ENCODE measurements at regions not wholly inside any gene's neighbourhood (a gene's known extent, or its start where the extent isn't known, plus 50 kb on each side); places are given as distances from the start of the nearest gene placed in this dataset.

DNA sequence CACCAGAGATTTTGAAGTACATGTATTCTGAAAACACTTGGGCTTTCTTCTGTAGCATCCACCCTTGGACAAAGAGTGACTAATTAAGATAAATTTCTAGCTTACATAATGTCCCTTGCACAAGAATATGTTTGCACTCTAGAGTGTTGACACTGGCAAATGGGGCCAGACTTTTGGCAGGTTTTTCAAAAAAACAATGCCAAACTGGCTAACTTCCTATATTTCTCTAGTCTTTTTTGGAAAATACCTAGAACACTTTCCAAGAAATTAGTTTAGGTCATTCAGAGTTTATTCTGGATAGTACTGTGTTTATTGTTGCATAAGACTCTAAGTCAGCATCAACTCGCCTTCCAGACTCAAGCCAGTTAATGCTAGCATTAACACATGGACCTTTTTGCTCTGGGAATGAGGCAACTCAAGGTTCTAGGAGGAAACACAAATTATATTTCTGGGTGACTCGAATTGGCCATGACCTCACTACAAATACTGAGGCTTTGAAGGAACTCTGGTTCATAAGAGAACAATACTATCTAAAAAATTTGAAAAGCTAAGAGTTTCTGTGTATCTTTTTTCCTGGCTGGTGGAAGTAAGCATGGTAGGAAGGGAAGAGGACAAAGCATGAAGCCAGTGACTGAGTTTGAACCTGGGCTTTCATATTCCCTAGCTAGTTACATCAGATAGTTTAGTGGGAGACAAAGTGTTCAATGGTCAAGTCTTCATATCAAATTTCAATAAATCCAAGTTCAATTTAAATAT, 101.6 kb downstream of the NREP start (continued):
- TF ChIP-seq GABPA (IDR thresholded peaks at IDR 0.05 in 1 of 2, conservative IDR thresholded peaks at IDR 0.05 in 1 of 2) (no peak), RXRA (IDR thresholded peaks at IDR 0.05) (peak; percentile 96 to 98), FOXA2 (IDR thresholded peaks at IDR 0.05) (peak; percentile 90), RAD21 (IDR thresholded peaks at IDR 0.05) (peak; percentile 62 to 64), FOXA1 (IDR thresholded peaks at IDR 0.05) (peak; percentile 50), SP1 (IDR thresholded peaks at IDR 0.05) (peak; percentile 83), HNF4A (conservative IDR thresholded peaks at IDR 0.05) (peak; percentile 85 to 87), EGR1 (IDR thresholded peaks at IDR 0.05; ENCODE audit: low read depth in 2 of 2) (peak in 1 of 2 donors; percentile 76), TAF1 (conservative IDR thresholded peaks at IDR 0.05) (no peak)
- TF ChIP-seq, protein P1, sequence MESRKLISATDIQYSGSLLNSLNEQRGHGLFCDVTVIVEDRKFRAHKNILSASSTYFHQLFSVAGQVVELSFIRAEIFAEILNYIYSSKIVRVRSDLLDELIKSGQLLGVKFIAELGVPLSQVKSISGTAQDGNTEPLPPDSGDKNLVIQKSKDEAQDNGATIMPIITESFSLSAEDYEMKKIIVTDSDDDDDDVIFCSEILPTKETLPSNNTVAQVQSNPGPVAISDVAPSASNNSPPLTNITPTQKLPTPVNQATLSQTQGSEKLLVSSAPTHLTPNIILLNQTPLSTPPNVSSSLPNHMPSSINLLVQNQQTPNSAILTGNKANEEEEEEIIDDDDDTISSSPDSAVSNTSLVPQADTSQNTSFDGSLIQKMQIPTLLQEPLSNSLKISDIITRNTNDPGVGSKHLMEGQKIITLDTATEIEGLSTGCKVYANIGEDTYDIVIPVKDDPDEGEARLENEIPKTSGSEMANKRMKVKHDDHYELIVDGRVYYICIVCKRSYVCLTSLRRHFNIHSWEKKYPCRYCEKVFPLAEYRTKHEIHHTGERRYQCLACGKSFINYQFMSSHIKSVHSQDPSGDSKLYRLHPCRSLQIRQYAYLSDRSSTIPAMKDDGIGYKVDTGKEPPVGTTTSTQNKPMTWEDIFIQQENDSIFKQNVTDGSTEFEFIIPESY (IDR thresholded peaks at IDR 0.05): peak; percentile 93

DNA sequence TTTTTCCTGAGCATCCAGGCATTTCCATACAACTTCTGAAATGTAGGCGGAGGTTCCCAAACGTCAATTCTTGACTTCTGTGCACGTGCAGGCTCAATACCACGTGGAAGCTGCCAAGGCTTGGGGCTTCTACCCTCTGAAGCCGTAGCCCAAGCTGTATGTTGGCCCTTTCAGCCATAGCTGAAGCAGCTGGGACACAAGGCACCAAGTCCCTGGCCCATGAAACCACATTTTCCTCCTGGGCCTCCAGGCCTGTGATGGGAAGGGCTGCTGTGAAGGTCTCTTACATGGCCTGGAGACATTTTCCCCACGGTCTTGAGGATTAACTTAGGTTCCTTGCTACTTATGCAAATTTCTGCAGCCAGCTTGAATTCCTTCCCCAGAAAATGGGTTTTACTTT, 103.6 kb downstream of the NREP start:
- no peak for DNase-seq (ENCODE audit: low spot score)
- WGBS: 92% methylated on average over 6 of the region's 6 CpGs
- Histone ChIP-seq H3K9me3 (ENCODE audit: control insufficient read depth in 4 of 4, low read length in 3 of 4) (no peaks in the 10 kb centered on the region), H3K27me3 (ENCODE audit: control insufficient read depth in 4 of 4, insufficient read depth in 4 of 4, low read length in 3 of 4) (no peaks in the 10 kb centered on the region), H3K4me1 (ENCODE audit: control insufficient read depth in 4 of 4, insufficient read depth in 4 of 4, low read length in 3 of 4) (peaks cover 0 to 35% (median 15%) of the 10 kb centered on the region in 4 donors), H3K9ac (ENCODE audit: low read depth in 1 of 2, low read length in 2 of 2) (no peak overlapping the region), H3K4me3 (ENCODE audit: low read depth in 1 of 3, low read length in 3 of 3) (no peak overlapping the region), H3K27ac (ENCODE audit: low read depth in 1 of 2, low read length in 2 of 2) (no peak overlapping the region), H3K36me3 (ENCODE audit: control insufficient read depth in 4 of 4, insufficient read depth in 3 of 4, low read depth in 1 of 4, low read length in 3 of 4) (no peaks in the 10 kb centered on the region)
- TF ChIP-seq FOXA2 (IDR thresholded peaks at IDR 0.05) (no peak), GABPA (IDR thresholded peaks at IDR 0.05 in 1 of 2, conservative IDR thresholded peaks at IDR 0.05 in 1 of 2) (no peak), RXRA (IDR thresholded peaks at IDR 0.05) (no peak)
- TF ChIP-seq, protein P2, sequence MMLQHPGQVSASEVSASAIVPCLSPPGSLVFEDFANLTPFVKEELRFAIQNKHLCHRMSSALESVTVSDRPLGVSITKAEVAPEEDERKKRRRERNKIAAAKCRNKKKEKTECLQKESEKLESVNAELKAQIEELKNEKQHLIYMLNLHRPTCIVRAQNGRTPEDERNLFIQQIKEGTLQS (IDR thresholded peaks at IDR 0.05): no peak

DNA sequence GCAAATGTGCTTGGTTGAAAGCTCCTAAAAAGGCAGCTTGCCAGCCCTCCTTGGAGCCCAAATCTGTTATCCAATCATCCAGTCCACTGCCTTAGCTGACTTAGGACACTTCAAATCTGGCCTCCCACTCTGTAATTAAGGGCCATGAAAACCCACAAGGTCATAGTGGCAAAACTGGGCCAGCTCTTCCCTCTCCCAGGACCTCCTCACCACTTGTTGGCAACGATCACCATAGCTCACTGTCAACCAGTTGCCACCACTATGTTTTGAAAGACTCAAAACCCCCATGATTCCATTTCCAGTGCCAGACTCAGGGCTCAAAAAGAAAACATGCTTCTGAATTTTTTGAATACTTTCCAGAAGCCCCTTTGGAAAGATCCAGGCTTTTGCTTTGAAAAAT, 107.5 kb downstream of the NREP start:
- H3K4me3 ChIP-seq (ENCODE audit: low read depth in 1 of 3, low read length in 3 of 3): no peak overlapping the region
- peaks cover 0 to 33% (median 15%) of the 10 kb centered on the region in 4 donors for H3K4me1 ChIP-seq (ENCODE audit: control insufficient read depth in 4 of 4, insufficient read depth in 4 of 4, low read length in 3 of 4)

More for the DNA sequence above, 107.5 kb downstream of the NREP start:
- Histone ChIP-seq H3K9me3 (ENCODE audit: control insufficient read depth in 4 of 4, low read length in 3 of 4) (no peaks in the 10 kb centered on the region), H3K27me3 (ENCODE audit: control insufficient read depth in 4 of 4, insufficient read depth in 4 of 4, low read length in 3 of 4) (no peaks in the 10 kb centered on the region), H3K9ac (ENCODE audit: low read depth in 1 of 2, low read length in 2 of 2) (no peak overlapping the region), H3K36me3 (ENCODE audit: control insufficient read depth in 4 of 4, insufficient read depth in 3 of 4, low read depth in 1 of 4, low read length in 3 of 4) (no peaks in the 10 kb centered on the region), H3K27ac (ENCODE audit: low read depth in 1 of 2, low read length in 2 of 2) (no peak overlapping the region)
- TF ChIP-seq GABPA (IDR thresholded peaks at IDR 0.05 in 1 of 2, conservative IDR thresholded peaks at IDR 0.05 in 1 of 2) (no peak), NR2F2 (IDR thresholded peaks at IDR 0.05) (no peak), RAD21 (IDR thresholded peaks at IDR 0.05) (no peak), FOXA1 (IDR thresholded peaks at IDR 0.05) (no peak), JUND (IDR thresholded peaks at IDR 0.05) (no peak), TAF1 (conservative IDR thresholded peaks at IDR 0.05) (no peak), YY1 (IDR thresholded peaks at IDR 0.05) (no peak), FOXA2 (IDR thresholded peaks at IDR 0.05) (no peak)
- TF ChIP-seq, protein P3, sequence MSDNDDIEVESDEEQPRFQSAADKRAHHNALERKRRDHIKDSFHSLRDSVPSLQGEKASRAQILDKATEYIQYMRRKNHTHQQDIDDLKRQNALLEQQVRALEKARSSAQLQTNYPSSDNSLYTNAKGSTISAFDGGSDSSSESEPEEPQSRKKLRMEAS (IDR thresholded peaks at IDR 0.05): no peak
- TF ChIP-seq, protein P2 (IDR thresholded peaks at IDR 0.05): no peak
- 89% methylated on average over 1 of the region's 1 CpG for WGBS
- DNase-seq (ENCODE audit: low spot score): no peak

All from liver (tissue), 7 donors.